Activated B cell treated with CpG ODN at 0.5 μM for 24 hours (primary cell): ENCODE measurements at regions not wholly inside any gene's neighbourhood (a gene's known extent, or its start where the extent isn't known, plus 50 kb on each side); places are given as distances from the start of the nearest gene placed in this dataset.

ENCODE experiments used
- ATAC-seq: fragments of 200-7000 bp; cut with Tn5 transposase; one replicate; pipeline ENCODE4 v1.10.0; 2021; ENCODE audit warnings: low read depth, mild to moderate bottlenecking, moderate library complexity
- CTCF ChIA-PET: fragments of 350-600 bp; sonication (Branson Sonifier 250); formaldehyde crosslinking; loops from one replicate; lab custom pipeline; 2021; ENCODE audit warnings: antibody characterized with exemption; lab: Charles Lee
- POLR2A ChIA-PET: fragments of 350-600 bp; sonication (Branson Sonifier 250); formaldehyde crosslinking; loops from one replicate; lab custom pipeline; 2021; ENCODE audit warnings: antibody characterized with exemption; lab: Charles Lee
- DNase-seq: peaks from one replicate; pipeline ENCODE4 v3.0.0; 2022
- H3K27ac Mint-ChIP-seq: one replicate; pipeline ENCODE4 v1.8.0; 2020; ENCODE audit warnings: mixed read lengths
- H3K27me3 Mint-ChIP-seq: one replicate; pipeline ENCODE4 v1.8.0; 2021; ENCODE audit warnings: mixed read lengths
- H3K36me3 Mint-ChIP-seq: one replicate; pipeline ENCODE4 v1.8.0; 2021; ENCODE audit warnings: low read depth, mixed read lengths
- H3K4me1 Mint-ChIP-seq: one replicate; pipeline ENCODE4 v1.8.0; 2021; ENCODE audit warnings: mixed read lengths
- H3K4me3 Mint-ChIP-seq: one replicate; pipeline ENCODE4 v1.8.0; 2020; ENCODE audit warnings: mild to moderate bottlenecking, mixed read lengths
- H3K9me3 Mint-ChIP-seq: one replicate; pipeline ENCODE4 v1.8.0; 2020; ENCODE audit warnings: mixed read lengths
- CTCF ChIP-seq: fragments of 200-600 bp; IDR thresholded peaks from one replicate; pipeline ENCODE4 v1.8.0; 2022; ENCODE audit warnings: antibody characterized with exemption, mild to moderate bottlenecking
- intact Hi-C: fragments of 100-400 bp; cut with micrococcal nuclease; formaldehyde crosslinking; loops from one replicate; pipeline ENCODE4 v1.15.1; 2024

- ChIA-PET POLR2A (no interaction called here), CTCF (no interaction called here)
- intact Hi-C loops, result no loop called here
- Mint-ChIP-seq H3K4me3 (no peak overlapping the region), H3K27me3 (no peaks in the 10 kb centered on the region), H3K9me3 (no peaks in the 10 kb centered on the region), H3K4me1 (no peaks in the 10 kb centered on the region), H3K27ac (no peak overlapping the region), H3K36me3 (no peaks in the 10 kb centered on the region)
- ATAC-seq (no peak), DNase-seq (no peak)
- TF ChIP-seq CTCF, result no peak
These were observed 122.0 kb upstream of the FSTL5 start for GRCh38 chr4:162285753-162286152.

- TF ChIP-seq CTCF, result no peak
- Mint-ChIP-seq H3K27ac (no peak overlapping the region), H3K4me3 (no peak overlapping the region), H3K9me3 (no peaks in the 10 kb centered on the region), H3K27me3 (no peaks in the 10 kb centered on the region), H3K36me3 (no peaks in the 10 kb centered on the region), H3K4me1 (no peaks in the 10 kb centered on the region)
- DNase-seq (no peak), ATAC-seq (no peak)
- intact Hi-C loops, result no loop called here
- POLR2A ChIA-PET, result no interaction called here
- CTCF ChIA-PET, result no interaction called here
These were observed 118.9 kb upstream of the FSTL5 start for GRCh38 chr4:162282684-162283083.

- no peak for DNase-seq
These were observed 110.6 kb upstream of the FSTL5 start for GRCh38 chr4:162274354-162274753.

DNA sequence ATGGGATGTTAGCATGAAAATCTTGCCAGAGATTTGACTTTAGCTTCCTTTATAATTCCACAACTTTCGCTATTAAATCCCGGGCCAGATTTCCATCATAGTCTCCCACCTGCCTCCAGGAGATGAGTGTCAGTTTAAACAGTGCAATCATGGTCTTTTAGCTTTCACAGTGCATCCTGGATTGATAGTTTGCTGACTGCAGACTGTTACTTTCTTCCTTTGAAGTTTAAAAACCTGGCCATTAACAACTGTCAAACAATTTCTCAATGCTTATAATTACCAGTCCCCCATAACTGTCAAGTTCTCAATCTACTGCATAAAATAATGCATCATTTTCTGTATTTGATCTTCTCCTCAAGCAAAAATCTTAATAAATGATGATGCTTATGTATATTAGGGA lies 108.4 kb upstream of the FSTL5 start:
- no peak overlapping the region for H3K27ac Mint-ChIP-seq
- no peak for TF ChIP-seq CTCF
- H3K27me3 Mint-ChIP-seq, result no peaks in the 10 kb centered on the region
- DNase-seq (no peak), ATAC-seq (no peak)
- no peaks in the 10 kb centered on the region for H3K36me3 Mint-ChIP-seq
- H3K4me3 Mint-ChIP-seq, result no peak overlapping the region
- CTCF ChIA-PET, result no interaction called here
- H3K9me3 Mint-ChIP-seq, result peaks cover 5% of the 10 kb centered on the region
- H3K4me1 Mint-ChIP-seq, result no peaks in the 10 kb centered on the region
- intact Hi-C loops, result no loop called here
- POLR2A ChIA-PET, result no interaction called here

More at GRCh38 chr4:162274354-162274753, 110.6 kb upstream of the FSTL5 start:
- H3K36me3 Mint-ChIP-seq, result no peaks in the 10 kb centered on the region
- ChIA-PET CTCF (no interaction called here), POLR2A (no interaction called here)
- intact Hi-C loops, result no loop called here
- no peak overlapping the region for H3K27ac Mint-ChIP-seq
- TF ChIP-seq CTCF, result no peak
- H3K27me3 Mint-ChIP-seq, result no peaks in the 10 kb centered on the region
- no peaks in the 10 kb centered on the region for H3K4me1 Mint-ChIP-seq
- H3K9me3 Mint-ChIP-seq, result peaks cover 2% of the 10 kb centered on the region
- no peak for ATAC-seq
- H3K4me3 Mint-ChIP-seq, result no peak overlapping the region

DNA sequence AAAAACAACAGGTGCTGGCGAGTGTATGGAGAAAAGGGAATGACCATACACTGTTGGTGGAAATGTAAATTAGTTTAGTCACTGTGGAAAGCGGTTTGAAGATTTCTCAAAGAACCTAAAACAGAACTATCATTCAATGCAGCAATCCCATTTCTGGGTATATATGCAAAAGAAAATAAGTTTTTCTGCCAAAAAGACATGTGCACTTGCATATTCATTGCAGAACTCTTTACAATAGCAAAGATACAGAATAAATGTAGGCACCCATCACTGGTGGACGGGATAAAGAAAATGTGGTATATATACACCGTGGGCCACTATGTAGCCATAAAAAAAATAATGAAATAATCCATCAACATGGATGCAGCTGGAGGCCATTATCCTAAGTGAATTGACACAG lies 105.1 kb upstream of the FSTL5 start:
- intact Hi-C loops, result no loop called here
- ChIA-PET CTCF (no interaction called here), POLR2A (no interaction called here)
- no peak for DNase-seq
- no peaks in the 10 kb centered on the region for H3K4me1 Mint-ChIP-seq
- H3K36me3 Mint-ChIP-seq, result no peaks in the 10 kb centered on the region
- H3K9me3 Mint-ChIP-seq, result peaks cover 15% of the 10 kb centered on the region
- H3K27me3 Mint-ChIP-seq, result no peaks in the 10 kb centered on the region
- no peak for ATAC-seq
- H3K4me3 Mint-ChIP-seq, result no peak overlapping the region
- H3K27ac Mint-ChIP-seq, result no peak overlapping the region
- no peak for TF ChIP-seq CTCF
